HUES48 (cell line): ENCODE measurements at regions not wholly inside any gene's neighbourhood (a gene's known extent, or its start where the extent isn't known, plus 50 kb on each side); places are given as distances from the start of the nearest gene placed in this dataset.
"Not testable (repeated sequence)": the region's sequence is repeated elsewhere in the genome, so short reads cannot be mapped to it uniquely, and the experiment has no call there.

ENCODE experiments used
- H3K27ac ChIP-seq: one replicate; pipeline ENCODE4 v1.7.0; 2013; ENCODE audit warnings: low read depth, low read length, inconsistent platforms
- H3K27me3 ChIP-seq: 2 replicates; pipeline ENCODE4 v1.6.1; 2013; ENCODE audit warnings: mild to moderate bottlenecking, low read length; ENCODE audit not compliant: control insufficient read depth, insufficient read depth
- H3K36me3 ChIP-seq: 2 replicates; pipeline ENCODE4 v1.6.1; 2013; ENCODE audit warnings: low read length; ENCODE audit not compliant: control insufficient read depth, insufficient read depth
- H3K4me1 ChIP-seq: 2 replicates; pipeline ENCODE4 v1.6.1; 2013; ENCODE audit warnings: mild to moderate bottlenecking, low read length; ENCODE audit not compliant: control insufficient read depth, insufficient read depth
- H3K4me3 ChIP-seq: 2 replicates; pipeline ENCODE4 v1.5.1; 2013; ENCODE audit warnings: mild to moderate bottlenecking, low read depth, low read length
- H3K9ac ChIP-seq: 2 replicates; pipeline ENCODE4 v1.6.1; 2013; ENCODE audit warnings: mild to moderate bottlenecking, low read depth, low read length, moderate library complexity
- H3K9me3 ChIP-seq: 2 replicates; pipeline ENCODE4 v1.6.1; 2013; ENCODE audit warnings: low read length; ENCODE audit not compliant: control insufficient read depth, insufficient read depth

DNA sequence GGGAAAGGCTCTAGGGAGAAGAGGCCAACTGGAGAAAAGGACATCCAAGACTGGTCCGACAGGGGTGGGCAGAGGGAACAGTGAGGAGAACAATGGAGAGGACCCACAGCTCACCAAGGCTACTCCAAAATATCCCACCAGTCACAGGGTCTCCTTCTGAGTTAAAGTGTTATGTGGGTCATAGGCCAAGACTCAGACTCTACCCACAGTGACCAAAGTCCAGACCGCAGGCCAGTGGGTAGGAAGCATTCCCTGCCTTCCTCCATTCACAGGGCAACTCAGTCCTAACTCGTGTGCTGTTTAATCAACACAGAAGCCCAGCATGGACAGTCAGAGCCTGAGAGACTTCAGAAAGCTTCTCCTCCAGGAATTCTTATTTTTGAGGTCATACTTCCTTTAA lies 260.6 kb downstream of the SMAD2 start:
- no peak overlapping the region for H3K9ac ChIP-seq
- no peak overlapping the region for H3K27ac ChIP-seq
- no peaks in the 10 kb centered on the region for H3K36me3 ChIP-seq
- no peaks in the 10 kb centered on the region for H3K9me3 ChIP-seq
- H3K4me3 ChIP-seq: no peak overlapping the region
- H3K27me3 ChIP-seq: no peaks in the 10 kb centered on the region
- no peaks in the 10 kb centered on the region for H3K4me1 ChIP-seq

DNA sequence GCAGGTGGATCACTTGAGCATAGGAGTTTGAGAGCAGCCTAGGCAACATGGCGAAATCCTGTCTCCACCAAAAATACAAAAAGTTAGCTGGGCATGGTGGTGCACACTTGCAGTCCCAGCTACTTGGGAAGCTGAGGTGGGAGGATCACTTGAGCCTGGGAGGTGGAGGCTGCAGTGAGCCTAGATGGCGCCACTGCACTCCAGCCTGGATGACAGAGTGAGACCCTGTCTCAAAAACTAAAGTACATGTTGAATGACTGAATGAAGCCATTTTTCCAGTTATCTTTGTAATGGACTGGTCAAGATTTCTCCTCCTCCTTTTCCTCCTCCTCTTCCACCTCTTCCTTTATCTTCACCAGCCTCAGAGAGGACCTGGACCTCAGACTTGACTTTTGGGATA lies 272.0 kb downstream of the SMAD2 start:
- Histone ChIP-seq H3K27me3 (no peaks in the 10 kb centered on the region), H3K9ac (no peak overlapping the region), H3K36me3 (no peaks in the 10 kb centered on the region), H3K4me3 (no peak overlapping the region), H3K4me1 (no peaks in the 10 kb centered on the region), H3K9me3 (peaks cover 5% of the 10 kb centered on the region; the same call in 1 of the 2 replicates), H3K27ac (no peak overlapping the region)

DNA sequence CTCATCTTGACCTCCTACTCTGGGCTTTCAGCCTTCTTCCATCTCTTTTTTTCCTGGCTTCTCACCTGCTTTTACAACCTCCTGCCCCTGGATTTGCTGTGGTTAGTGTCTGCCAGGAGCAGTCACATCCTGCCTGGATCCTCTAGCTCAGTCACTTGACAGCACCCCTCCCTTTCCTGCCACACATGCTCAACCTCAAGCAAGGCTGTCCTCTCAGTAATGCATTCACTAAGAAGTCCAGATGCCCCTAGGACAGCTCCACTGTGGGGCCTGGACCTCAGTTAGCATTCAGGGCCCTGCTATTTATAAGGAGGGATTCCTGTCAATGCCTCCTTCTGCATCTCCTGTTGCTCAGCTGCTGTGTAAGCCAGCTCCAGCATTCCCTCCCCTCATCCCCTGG lies 275.5 kb downstream of the SMAD2 start:
- no peaks in the 10 kb centered on the region for H3K27me3 ChIP-seq
- no peak overlapping the region for H3K4me3 ChIP-seq
- H3K9ac ChIP-seq: no peak overlapping the region
- H3K36me3 ChIP-seq: no peaks in the 10 kb centered on the region
- no peak overlapping the region for H3K27ac ChIP-seq
- no peaks in the 10 kb centered on the region for H3K4me1 ChIP-seq
- H3K9me3 ChIP-seq: peaks cover 4% of the 10 kb centered on the region; the same call in 1 of the 2 replicates

DNA sequence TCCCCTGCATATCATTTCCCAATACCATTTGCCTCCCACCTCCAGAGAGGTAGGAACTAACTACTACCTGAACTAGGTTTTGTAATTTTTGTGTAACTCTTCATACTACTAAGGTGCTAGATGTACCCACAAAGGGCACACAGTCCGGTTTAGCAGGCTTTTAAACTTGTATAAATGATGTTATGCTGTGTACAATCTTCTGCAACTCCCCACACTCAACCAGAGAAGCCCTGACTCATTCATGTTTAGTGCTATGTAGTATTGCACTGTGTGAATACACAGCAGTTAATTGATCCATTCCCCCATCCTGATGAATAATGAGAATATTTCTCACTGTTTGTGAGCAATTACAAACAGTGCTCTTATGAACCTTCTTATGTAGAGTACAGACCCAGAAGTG lies 285.6 kb downstream of the SMAD2 start:
- Histone ChIP-seq H3K9me3 (peaks cover 8% of the 10 kb centered on the region), H3K36me3 (no peaks in the 10 kb centered on the region)

DNA sequence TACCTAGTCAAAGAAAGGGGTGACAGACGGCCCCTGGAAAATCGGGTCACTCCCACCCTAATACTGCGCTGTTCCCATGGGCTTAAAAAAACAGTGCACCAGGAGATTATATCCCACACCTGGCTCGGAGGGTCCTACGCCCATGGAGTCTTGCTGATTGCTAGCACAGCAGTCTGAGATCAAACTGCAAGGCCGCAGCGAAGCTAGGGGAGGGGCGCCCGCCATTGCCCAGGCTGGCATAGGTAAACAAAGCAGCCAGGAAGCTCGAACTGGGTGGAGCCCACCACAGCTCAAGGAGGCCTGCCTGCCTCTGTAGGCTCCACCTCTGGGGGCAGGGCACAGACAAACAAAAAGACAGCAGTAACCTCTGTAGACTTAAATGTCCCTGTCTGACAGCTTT lies 292.9 kb downstream of the SMAD2 start:
- not testable (repeated sequence) for H3K4me3 ChIP-seq, H3K27me3 ChIP-seq, H3K36me3 ChIP-seq, H3K9me3 ChIP-seq, H3K9ac ChIP-seq, H3K4me1 ChIP-seq, H3K27ac ChIP-seq

More for the DNA sequence above, 285.6 kb downstream of the SMAD2 start:
- H3K9ac ChIP-seq: no peak overlapping the region
- H3K27ac ChIP-seq: no peak overlapping the region
- no peaks in the 10 kb centered on the region for H3K27me3 ChIP-seq
- H3K4me3 ChIP-seq: no peak overlapping the region
- no peaks in the 10 kb centered on the region for H3K4me1 ChIP-seq

DNA sequence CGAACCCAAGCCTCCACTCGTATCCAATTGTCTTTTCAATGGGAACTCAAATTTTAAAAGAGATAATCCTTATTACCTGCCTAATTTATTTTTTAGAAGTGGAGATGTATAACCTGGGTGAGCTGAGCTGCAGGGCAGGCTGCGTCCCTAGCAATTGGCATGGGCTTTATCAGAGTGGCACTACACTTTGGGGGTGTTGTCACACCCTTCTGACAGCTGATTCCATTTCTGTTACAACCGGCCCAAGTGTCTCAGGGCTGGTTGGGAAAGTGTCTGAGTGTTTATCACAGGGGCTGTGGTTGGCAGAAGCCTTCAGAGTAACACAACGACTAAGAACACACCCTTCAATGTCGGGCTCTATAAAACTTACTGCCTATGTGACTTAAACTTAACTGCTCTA lies 295.0 kb downstream of the SMAD2 start:
- no peak overlapping the region for H3K27ac ChIP-seq
- peaks cover 5% of the 10 kb centered on the region; the same call in 1 of the 2 replicates for H3K9me3 ChIP-seq
- no peaks in the 10 kb centered on the region for H3K27me3 ChIP-seq
- no peaks in the 10 kb centered on the region for H3K36me3 ChIP-seq
- no peaks in the 10 kb centered on the region for H3K4me1 ChIP-seq
- H3K9ac ChIP-seq: no peak overlapping the region
- no peak overlapping the region for H3K4me3 ChIP-seq

DNA sequence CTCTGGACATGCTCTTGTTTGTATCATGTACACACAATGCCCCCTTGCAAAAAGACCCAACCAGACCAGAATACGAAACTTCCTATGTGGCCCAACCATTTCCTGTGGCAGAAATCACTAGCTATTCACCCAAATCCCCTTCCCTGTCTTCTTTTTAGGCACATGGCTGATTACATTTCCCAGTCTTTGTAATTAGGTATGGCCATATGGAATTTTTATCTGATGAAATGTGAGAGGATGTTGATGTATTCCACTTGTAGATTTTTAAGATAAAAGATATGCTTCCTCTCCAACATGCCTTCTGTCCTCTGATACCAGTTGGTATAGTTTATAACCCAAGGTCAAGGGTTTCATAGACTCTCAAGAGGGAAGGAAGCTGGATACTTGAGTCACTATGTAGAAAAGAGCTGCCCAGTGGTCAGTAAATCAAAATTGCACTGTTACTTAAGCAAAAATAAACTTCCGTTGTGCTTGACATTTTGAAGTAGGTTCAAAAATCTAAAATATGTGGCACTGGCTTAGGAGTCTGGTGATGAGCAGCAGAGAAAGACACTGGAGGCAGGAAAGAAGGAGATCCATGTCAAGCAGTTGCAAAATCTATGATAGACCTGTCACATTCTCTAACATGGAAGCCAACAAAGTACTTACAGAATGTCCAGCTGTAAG lies 297.4 kb downstream of the SMAD2 start:
- H3K4me1 ChIP-seq: no peaks in the 10 kb centered on the region
- no peaks in the 10 kb centered on the region for H3K36me3 ChIP-seq
- H3K9ac ChIP-seq: no peak overlapping the region
- no peak overlapping the region for H3K27ac ChIP-seq
- H3K9me3 ChIP-seq: peaks cover 5% of the 10 kb centered on the region; the same call in 1 of the 2 replicates
- no peaks in the 10 kb centered on the region for H3K27me3 ChIP-seq
- H3K4me3 ChIP-seq: no peak overlapping the region

DNA sequence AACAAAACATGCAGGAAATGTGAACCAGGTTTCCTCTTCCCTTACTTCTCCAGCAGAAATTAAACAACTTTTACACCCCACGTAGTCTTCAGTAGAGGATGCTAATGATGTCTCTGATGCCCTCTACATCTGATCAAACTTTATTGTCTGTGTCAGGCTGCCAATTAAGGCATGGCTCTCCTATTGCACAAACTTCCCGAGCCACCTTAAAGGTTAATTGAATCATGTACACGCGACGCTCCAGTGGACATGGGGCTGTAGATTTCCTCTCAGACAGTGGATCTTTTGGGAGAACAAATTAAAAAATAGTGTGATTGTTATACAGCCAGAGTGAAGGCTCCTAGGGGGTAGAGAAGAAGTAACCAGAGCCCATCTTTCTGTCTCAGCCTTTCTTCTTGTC lies 301.6 kb downstream of the SMAD2 start:
- Histone ChIP-seq H3K9ac (no peak overlapping the region), H3K9me3 (no peaks in the 10 kb centered on the region), H3K4me3 (no peak overlapping the region), H3K36me3 (no peaks in the 10 kb centered on the region), H3K27ac (no peak overlapping the region), H3K27me3 (no peaks in the 10 kb centered on the region), H3K4me1 (no peaks in the 10 kb centered on the region)

DNA sequence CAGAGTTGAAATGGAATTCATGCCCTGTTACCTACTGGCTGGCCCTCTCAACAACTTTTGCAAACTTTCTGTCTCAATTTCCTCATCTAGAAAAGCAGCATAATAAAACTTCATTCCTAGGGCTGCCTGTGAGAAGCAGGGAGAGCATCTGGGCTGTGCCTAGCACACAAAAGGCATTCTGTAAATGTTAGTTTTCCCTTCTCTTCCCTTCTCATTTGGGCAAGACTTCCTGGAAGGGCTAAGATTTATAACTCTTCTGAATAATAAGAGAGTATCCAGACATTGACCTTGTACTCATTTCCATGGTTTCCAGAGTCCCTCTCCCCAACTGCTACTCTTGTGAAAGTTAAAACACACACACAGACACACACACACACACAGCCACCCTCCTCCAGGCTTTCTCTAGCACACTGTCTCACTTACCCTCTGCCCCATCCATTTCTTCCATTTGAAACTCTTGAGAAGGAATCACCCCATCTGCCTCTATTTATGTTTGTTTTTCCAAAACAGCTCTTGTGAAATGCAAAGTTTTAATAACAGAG lies 302.1 kb downstream of the SMAD2 start:
- H3K27me3 ChIP-seq: no peaks in the 10 kb centered on the region

DNA sequence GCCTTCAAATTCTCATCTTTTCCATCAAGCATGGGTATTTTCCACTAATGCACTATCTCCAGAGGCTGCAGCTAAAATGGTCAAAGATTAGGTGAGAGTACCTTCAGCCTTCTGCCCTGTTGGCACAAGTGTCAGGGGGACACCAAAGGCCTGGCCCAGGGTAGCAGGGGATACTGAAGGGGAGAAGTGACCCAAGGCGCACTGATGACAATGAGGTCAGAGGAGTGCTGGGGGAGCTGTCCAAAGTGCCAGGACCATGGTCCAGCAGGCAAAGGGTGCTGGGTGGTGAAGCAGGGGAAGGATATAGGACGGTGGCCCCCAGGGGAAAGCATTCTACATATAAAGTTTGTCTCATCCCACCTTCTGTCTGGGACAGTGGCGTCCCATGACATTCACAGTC lies 303.4 kb downstream of the SMAD2 start:
- no peaks in the 10 kb centered on the region for H3K27me3 ChIP-seq
- H3K9ac ChIP-seq: no peak overlapping the region
- no peaks in the 10 kb centered on the region for H3K9me3 ChIP-seq
- H3K4me1 ChIP-seq: no peaks in the 10 kb centered on the region
- no peaks in the 10 kb centered on the region for H3K36me3 ChIP-seq
- H3K27ac ChIP-seq: no peak overlapping the region
- H3K4me3 ChIP-seq: no peak overlapping the region

More for the DNA sequence above, 302.1 kb downstream of the SMAD2 start:
- no peak overlapping the region for H3K4me3 ChIP-seq
- H3K9ac ChIP-seq: no peak overlapping the region
- no peak overlapping the region for H3K27ac ChIP-seq
- no peaks in the 10 kb centered on the region for H3K4me1 ChIP-seq
- H3K9me3 ChIP-seq: no peaks in the 10 kb centered on the region
- no peaks in the 10 kb centered on the region for H3K36me3 ChIP-seq

DNA sequence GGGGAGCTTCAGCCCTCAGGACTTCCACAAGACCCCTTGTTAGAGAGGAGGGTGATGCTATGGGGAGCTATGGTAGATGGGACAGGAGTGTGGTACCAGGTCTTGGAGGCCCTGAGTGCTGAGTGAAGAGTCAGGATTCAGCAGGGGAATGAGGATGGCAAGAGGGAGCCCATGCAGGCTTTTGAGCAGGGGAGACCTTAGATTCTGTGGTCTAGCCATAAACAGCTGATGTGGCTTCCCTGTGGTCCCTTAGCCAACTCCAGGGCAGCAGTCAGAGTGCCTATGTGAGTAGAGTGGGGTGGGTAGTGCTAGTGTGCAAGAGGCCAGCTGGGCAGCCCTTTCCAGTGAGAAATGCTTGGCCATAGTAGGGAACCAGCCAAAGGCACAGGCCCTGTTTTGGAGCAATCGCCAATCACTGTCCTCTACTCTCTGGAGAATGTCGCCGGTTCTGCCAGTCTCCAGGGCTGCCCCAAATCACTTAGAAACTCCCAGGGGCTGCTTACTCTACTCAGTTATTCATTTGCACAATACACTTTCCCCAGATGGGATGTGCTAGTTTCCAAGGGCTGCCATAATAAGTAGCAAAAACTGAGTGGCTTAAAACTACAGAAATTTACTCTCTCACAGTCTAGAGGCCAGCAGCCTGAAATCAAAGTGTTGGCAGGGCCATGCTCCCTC lies 310.5 kb downstream of the SMAD2 start:
- Histone ChIP-seq H3K27ac (no peak overlapping the region), H3K4me1 (no peaks in the 10 kb centered on the region), H3K9ac (no peak overlapping the region), H3K36me3 (no peaks in the 10 kb centered on the region), H3K27me3 (no peaks in the 10 kb centered on the region), H3K9me3 (no peaks in the 10 kb centered on the region), H3K4me3 (no peak overlapping the region)
